NCI-H128 (cell line): ENCODE measurements at regions not wholly inside any gene's neighbourhood (a gene's known extent, or its start where the extent isn't known, plus 50 kb on each side); places are given as distances from the start of the nearest gene placed in this dataset.
"Not testable (repeated sequence)": the region's sequence is repeated elsewhere in the genome, so short reads cannot be mapped to it uniquely, and the experiment has no call there.

Source experiments
- DNase-seq: peaks from one replicate; lab custom pipeline; 2025; ENCODE audit not compliant: unreplicated experiment; lab: John Stamatoyannopoulos, UW

DNA sequence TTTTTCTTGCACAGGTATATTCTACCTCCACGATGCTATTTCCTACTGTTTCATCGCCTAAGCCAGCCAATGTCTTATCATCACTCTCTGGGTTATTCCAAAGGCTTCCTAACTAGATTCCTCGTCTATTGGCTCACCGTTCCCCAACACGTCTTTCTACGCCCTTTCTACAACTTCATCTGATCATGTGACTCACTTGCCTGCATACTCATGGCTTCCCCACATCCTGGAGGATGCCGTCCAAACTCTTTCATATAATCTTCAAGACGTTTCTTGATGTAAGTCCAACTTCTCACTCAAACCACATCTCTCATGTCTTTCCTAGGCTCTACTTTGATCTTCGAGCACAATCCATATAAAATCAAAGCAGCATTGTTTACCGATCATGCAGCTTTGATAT lies 322.0 kb upstream of the PPARGC1A start:
- DNase-seq = no peak

GRCh38 chr4:24210332-24210902 lies 320.6 kb upstream of the PPARGC1A start:
- DNase-seq = no peak

DNA sequence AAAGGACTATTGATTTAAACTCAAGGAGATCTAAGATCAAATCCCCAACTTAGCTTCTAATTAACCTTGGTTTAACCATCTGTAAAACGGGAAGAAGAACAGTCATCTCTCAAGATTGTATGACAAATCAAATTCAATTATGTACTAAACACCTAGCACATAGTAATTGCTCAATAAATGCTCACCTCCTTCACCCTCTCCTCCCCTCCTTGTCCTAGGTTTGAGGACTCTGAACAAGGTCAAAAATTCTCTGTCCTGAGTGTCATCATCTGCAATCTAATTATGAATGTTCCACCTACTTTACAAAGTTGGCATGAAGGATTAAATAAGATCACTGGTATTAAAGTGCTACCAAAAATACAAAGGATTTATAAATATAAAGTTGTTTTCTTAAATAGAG lies 320.1 kb upstream of the PPARGC1A start:
- no peak for DNase-seq

GRCh38 chr4:24209131-24209530 lies 319.3 kb upstream of the PPARGC1A start:
- DNase-seq = no peak

- DNase-seq = no peak
These were observed 318.8 kb upstream of the PPARGC1A start for GRCh38 chr4:24208691-24209090.

GRCh38 chr4:24204708-24205107 lies 314.9 kb upstream of the PPARGC1A start:
- DNase-seq = not testable (repeated sequence)

DNA sequence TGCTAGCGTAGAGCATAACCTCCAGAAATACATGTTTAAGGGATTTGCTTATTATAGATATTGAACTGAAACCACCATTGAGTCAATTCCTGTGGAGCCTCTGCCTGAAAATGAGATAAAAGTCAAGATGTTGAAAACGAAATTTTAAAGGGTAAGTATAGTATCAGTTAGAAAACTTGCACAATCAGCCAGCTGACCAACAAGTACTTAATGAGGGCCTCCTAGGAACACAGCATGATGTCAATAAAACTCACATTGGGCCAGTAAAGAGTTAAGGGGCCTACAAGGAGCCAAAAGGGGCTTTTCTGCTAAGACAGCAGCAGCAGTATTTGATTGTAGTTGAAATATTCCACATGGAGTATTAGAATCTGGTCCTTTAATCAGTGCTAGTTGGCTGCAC lies 314.1 kb upstream of the PPARGC1A start:
- DNase-seq = no peak

DNA sequence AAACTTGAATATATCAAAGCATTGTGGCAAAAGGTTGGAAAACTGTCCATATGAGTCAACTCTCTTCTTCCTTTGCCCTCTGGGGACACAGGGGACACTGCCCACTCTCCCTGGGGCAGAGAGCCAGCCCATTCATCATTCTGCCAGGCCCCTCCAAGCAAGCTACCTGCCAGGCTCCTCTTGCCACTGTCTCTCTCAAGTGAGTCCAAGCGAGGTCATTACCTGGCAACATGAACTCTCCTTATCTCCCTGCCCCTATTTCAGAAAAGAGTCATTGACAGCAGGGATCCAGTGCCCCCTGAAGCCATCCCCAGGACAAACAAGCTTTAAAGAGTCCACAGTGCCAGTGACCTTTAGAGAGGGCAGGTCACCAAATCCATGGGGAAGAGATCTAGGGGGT lies 312.7 kb upstream of the PPARGC1A start:
- no peak for DNase-seq

DNA sequence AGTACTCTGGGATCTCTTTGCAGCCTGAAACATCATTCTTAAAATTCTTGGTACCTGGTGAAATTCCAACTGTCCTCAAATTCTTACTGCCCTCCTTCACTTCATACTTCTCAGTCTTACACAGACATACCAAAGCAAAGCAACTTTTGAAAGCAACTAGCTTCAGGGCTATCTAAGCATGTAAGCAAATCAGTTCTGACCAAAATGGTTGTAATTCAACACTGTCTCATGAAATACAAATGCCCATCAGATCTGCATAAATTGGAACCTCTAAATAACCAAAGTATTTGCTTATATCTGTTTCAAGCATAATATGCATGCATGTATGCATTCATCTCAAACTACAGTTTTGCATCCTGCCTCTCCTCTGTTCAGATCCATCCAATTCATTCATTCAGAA lies 308.1 kb upstream of the PPARGC1A start:
- no peak for DNase-seq

GRCh38 chr4:24196785-24197184 lies 306.9 kb upstream of the PPARGC1A start:
- no peak for DNase-seq

DNA sequence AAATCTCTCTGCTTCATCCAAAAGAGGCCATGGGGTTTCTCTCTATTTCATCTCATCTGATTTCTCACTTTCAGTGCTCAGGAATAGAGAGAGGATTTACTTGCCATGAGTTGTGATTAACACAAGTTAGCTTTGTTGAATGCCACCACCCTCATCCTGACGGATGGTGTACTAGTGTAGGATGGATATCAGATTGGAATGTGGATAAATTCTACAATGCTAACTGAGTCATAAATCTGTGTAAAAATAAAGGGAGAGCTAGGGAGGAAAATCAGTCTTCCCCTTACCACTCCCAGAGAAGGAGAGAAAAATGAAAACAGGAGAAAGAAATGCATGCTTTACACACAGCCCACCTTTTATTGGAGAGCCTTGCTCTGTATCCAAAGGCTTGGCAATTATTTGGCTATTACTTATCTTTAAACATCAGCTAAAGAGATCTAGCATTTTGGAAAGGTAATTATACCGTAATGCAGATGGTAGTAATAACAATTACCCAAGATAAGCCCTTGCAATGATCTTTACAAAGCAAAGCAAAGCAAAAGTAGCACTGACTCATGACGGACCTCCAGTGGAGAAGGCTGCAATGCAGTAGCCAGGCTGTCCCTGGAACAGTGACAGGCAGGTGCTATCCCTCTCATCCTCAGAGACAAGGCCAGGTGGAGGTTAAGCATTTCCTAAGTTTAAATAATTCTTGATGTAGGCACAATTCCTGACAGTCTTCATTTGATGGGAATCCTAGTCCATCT lies 306.3 kb upstream of the PPARGC1A start:
- no peak for DNase-seq

DNA sequence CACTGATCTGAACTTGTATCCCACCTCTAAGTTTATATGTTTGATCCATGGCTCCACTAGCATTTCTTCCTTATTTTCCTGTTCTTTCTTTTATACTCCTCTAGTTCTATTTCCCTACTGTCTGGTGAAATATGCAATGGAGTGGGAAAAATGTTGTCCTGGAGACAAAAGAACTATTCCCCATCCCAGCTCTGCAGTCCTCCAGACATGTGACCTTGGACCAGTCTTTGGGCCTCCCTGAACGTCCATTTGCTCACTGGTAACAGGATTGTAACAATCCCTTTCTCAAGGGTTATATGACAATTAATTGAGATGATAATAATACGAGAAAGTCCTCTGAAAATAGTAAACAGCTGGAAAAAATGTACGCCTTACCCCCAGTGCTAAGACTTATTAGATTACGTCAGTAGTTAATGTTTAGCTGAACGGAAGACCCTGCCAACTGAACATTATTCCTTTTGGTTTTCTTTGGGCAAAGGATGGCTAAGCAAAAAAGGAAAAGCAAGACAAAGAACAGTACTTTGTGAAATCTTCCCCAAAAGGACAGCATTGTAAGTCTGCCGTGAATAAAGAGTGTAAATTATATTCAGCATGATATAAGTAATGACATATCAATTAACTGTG lies 302.3 kb upstream of the PPARGC1A start:
- no peak for DNase-seq

- no peak for DNase-seq
These were observed 301.2 kb upstream of the PPARGC1A start for GRCh38 chr4:24190761-24191695.

GRCh38 chr4:24188459-24188858 lies 298.6 kb upstream of the PPARGC1A start:
- no peak for DNase-seq

DNA sequence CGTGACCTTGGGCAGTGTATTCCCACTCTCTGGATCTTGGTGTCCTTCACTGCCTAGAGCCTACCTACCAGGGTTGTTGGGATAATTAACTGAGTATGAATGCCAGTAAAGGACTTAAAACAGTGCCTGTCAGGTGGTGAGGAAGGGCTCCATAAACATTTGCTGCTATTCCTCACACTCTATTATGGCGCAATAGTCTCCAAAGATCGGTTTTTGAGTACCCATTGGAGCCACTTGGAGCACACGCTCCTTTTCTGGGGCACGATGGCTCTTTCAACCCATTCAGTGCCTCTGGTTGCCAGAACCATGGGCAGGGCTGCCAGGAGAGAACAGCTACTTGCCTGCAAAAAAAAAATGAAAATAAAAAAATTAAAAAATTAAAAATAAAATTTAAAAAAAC lies 296.6 kb upstream of the PPARGC1A start:
- DNase-seq = no peak

GRCh38 chr4:24181005-24181404 lies 291.2 kb upstream of the PPARGC1A start:
- DNase-seq = no peak

- no peak for DNase-seq
These were observed 290.7 kb upstream of the PPARGC1A start for GRCh38 chr4:24180586-24180985.

DNA sequence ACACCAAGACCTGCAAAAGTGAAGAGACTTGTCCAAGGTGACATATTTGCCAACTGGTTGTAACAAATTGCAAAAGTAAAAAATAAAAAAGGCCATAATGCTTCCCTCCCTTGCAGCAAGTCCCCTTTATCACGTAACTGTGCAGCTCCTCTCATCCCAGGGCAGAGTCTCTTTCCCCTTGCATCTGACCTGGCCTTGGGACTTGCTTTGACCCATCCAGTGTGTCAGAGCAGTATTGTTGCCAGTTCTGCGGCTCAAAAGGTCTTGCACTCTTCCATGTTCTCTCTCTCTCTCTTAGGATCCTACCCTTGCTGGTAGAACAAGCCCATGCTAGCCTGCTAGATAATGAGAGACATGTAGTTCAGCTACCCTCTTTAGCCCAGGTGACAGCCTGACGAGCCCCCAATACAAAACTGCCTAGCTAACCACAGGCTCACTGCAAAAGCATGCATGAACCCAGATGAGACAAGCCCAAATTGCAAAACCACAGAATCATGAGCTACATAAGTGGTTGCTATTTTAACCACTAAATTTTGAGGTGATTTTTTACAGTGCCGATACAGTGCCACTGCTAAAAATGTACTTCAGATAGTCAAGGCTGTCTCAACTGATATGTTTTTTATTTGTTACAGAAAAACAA lies 289.5 kb upstream of the PPARGC1A start:
- no peak for DNase-seq

DNA sequence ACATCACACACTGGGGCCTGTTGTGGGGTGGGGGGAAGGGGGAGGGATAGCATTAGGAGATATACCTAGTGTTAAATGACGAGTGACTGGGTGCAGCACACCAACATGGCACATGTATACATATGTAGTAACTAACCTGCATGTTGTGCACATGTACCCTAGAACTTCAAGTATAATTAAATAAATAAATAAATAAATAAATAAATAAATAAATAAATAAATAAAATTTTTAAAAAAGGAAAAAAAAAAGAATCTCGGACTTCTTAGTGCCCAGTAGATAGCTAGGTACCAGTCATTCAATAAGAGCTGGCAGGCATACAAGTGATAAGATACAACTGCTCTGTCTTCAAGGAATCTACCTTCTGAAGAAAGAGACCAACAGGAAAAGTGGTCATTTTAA lies 287.6 kb upstream of the PPARGC1A start:
- not testable (repeated sequence) for DNase-seq

GRCh38 chr4:24175707-24176106 lies 285.9 kb upstream of the PPARGC1A start:
- no peak for DNase-seq

- DNase-seq = no peak
These were observed 284.8 kb upstream of the PPARGC1A start for GRCh38 chr4:24174602-24175001.
